ENCODE measurements at regions not wholly inside any gene's neighbourhood (a gene's known extent, or its start where the extent isn't known, plus 50 kb on each side); places are given as distances from the start of the nearest gene placed in this dataset.
"Not testable (repeated sequence)": the region's sequence is repeated elsewhere in the genome, so short reads cannot be mapped to it uniquely, and the experiment has no call there.

DNA sequence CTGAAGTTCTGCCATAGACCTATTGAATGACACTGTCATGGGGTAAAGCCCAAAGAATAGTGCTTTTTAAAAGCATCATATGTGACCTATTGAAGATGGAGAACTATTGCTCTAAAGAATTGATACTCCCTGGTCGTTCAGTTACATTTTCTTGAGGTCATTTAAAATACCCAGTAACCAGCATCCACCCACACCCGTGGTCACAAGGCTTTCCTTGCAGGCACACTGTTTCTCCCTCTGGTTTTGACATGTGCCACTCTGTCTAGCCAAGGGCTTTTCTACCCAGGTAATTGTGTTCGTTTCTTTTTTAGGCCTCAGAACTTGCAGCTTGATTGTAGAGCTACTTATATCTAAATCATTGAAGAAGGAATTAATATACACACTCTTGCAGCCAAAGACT is 68.3 kb upstream of the LYZL2 start:
- Histone ChIP-seq H3K9me3 (no peaks in the 10 kb centered on the region), H3K36me3 (no peaks in the 10 kb centered on the region), H3K27me3 (no peaks in the 10 kb centered on the region), H3K4me3 (no peak overlapping the region), H3K4me1 (no peaks in the 10 kb centered on the region), H3K27ac (no peak overlapping the region)
- intact Hi-C loops (cut with DNase I; ENCODE audit: low total_unique reads), result no loop called here
- no peak for DNase-seq
- TF ChIP-seq, protein P1, sequence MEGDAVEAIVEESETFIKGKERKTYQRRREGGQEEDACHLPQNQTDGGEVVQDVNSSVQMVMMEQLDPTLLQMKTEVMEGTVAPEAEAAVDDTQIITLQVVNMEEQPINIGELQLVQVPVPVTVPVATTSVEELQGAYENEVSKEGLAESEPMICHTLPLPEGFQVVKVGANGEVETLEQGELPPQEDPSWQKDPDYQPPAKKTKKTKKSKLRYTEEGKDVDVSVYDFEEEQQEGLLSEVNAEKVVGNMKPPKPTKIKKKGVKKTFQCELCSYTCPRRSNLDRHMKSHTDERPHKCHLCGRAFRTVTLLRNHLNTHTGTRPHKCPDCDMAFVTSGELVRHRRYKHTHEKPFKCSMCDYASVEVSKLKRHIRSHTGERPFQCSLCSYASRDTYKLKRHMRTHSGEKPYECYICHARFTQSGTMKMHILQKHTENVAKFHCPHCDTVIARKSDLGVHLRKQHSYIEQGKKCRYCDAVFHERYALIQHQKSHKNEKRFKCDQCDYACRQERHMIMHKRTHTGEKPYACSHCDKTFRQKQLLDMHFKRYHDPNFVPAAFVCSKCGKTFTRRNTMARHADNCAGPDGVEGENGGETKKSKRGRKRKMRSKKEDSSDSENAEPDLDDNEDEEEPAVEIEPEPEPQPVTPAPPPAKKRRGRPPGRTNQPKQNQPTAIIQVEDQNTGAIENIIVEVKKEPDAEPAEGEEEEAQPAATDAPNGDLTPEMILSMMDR (IDR thresholded peaks at IDR 0.05), result no peak
- no peak for TF ChIP-seq POLR2A (IDR thresholded peaks at IDR 0.05)

DNA sequence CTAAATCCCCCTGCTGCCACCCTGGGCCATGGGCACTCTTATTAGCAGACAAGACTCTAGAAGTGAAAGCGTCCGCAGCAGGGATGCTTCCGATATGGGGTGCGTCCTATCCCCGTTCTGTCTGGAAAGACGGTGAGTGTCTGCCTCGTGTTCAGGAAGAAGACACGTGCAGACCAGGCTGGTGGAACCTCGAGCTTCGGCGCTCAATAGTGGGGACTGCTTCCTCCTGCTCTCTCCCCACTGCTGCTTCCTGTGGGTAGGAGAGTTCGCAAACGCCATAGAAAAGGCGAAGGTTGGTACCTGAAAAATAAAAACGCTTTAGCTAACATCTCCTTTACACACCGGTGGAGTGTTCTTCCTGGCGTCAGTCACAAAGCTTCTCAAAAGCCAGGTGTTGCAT is 67.7 kb upstream of the LYZL2 start:
- DNase-seq; intact Hi-C loops (cut with DNase I; ENCODE audit: low total_unique reads); H3K9me3 ChIP-seq; H3K27ac ChIP-seq; H3K27me3 ChIP-seq; H3K36me3 ChIP-seq; H3K4me1 ChIP-seq; H3K4me3 ChIP-seq: not testable (repeated sequence)

DNA sequence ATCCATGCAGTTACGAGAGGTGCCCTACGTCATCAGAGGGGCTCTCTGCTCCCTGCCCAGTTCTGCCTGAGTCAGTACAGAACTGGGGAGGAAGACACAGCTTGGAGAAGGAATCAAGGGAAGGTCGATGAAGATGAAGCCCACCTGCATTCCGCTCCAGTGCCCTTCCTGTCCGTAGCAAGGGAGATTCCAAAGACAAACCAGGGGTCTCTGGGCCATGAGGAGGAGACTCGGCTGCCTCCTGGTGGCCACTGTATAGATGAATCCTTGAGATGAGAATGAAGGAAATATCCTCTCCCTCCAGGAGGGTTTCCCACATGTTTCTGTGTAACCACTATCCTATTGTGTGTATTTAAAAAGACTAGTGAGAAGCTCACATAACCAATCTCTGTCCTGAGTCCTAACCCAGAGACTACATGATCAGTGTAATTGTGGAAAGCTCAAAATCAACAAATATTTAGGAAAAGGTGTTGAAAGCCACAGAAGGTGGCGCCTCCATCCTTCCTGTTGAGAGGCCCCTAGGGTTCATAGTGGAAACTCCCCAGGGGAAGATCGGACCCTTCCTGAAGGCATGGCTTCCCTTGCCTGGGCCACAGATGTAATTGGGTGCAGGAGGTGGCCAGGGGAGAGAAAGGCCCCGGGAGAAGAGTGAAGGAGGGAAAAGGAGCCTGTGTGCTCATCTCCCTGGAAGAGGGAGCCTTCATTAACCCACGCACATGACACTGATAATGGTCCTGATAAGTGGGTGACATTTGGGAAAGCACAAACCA is 67.0 kb upstream of the LYZL2 start:
- H3K27ac ChIP-seq; H3K9me3 ChIP-seq; H3K27me3 ChIP-seq; DNase-seq; H3K4me3 ChIP-seq; H3K36me3 ChIP-seq; H3K4me1 ChIP-seq; intact Hi-C loops (cut with DNase I; ENCODE audit: low total_unique reads): not testable (repeated sequence)

DNA sequence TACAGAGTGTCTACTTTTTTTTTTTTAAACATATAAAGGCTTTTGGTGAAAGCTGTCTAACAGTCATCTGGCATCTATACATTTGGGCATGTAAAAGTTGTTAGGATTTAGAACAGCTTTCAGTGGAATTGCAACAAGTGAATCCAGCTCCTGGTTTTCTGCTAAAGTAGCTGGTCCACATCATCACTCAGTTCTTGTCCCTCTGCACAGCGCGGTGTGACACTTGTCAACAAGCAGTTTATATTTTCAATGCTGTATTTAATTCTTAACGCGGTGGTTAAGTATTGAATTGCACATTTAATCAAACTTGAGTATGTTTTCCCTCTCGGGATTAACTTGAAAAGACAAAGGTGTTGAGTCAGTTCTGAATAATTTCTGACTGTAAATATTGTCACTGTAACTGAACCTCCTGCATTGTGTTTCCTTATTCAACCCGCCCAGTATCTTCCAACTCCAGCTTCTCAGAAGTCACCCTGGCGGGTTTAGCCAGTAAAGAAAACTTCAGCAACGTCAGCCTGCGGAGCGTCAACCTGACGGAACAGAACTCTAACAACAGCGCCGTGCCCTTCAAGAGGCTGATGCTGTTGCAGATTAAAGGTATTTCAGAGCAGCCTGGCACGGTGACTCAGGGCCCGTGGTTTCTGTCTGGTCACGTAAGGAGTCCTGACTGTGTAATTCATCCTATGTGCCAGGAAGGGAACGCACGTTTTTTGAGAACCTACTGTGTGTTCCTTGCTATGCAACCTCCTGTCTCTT is 66.1 kb upstream of the LYZL2 start:
- H3K9me3 ChIP-seq; H3K27ac ChIP-seq; intact Hi-C loops (cut with DNase I; ENCODE audit: low total_unique reads): not testable (repeated sequence)

DNA sequence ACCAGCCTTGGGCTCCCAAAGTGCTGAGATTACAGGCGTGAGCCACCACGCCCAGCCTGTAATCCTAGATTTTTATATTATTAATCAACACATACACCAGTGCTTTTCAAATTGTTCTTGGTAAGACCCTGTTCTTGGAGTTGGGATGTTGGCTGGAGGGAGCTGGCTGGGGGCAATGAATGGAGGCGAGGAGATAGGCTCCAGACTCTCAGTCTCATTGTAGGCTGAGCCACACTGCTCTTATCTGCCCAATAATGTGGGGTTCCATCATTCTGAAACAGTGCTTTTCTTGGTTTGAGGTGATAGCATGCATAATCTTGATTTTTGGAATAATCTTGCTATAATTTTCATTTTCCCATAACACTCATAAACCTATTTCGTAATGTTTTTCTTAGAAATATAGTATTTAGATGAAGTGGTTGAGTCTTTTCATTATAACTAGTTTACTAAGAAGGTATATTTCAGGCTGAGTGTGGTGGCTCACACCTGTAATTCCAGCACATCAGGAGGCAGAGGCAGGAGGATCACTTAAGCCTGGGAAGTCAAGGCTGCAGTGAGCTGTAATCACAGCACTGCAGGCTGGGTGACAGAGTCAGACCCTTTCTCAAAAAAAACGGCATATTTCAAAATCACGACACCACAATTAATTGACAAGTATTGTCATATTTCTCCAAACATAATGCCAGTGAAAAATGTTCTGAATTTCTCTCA is 65.1 kb upstream of the LYZL2 start:
- Histone ChIP-seq H3K36me3 (no peaks in the 10 kb centered on the region), H3K27me3 (no peaks in the 10 kb centered on the region), H3K27ac (no peak overlapping the region), H3K4me3 (no peak overlapping the region), H3K4me1 (no peaks in the 10 kb centered on the region), H3K9me3 (no peaks in the 10 kb centered on the region)
- intact Hi-C loops (cut with DNase I; ENCODE audit: low total_unique reads), result no loop called here
- DNase-seq, result no peak
- TF ChIP-seq, protein P1 (IDR thresholded peaks at IDR 0.05), result no peak
- no peak for TF ChIP-seq POLR2A (IDR thresholded peaks at IDR 0.05)

More for the DNA sequence above, 66.1 kb upstream of the LYZL2 start:
- not testable (repeated sequence) for H3K4me1 ChIP-seq, DNase-seq, H3K4me3 ChIP-seq, H3K27me3 ChIP-seq, H3K36me3 ChIP-seq

DNA sequence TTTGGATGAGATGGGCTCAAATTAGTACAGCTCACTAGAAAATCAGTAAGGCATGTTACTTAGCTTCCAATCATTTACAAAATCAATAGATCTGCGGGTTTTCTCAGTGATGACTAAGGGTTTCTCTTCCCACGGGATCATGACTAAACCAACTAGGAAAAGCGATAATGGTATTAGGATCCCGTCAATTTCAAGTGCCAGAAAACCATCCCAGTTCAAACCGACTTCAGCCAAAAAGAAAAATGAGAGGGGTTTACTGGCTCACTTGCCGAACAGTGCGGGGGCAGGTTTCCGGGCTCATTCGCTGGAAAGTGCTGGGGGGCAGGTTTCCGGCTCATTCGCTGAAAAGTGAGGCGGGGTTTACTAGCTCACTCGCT is 62.1 kb upstream of the LYZL2 start:
- Histone ChIP-seq H3K4me1 (no peaks in the 10 kb centered on the region), H3K27me3 (no peaks in the 10 kb centered on the region), H3K4me3 (no peak overlapping the region), H3K36me3 (no peaks in the 10 kb centered on the region), H3K27ac (no peak overlapping the region), H3K9me3 (no peaks in the 10 kb centered on the region)
- intact Hi-C loops (cut with DNase I; ENCODE audit: low total_unique reads), result no loop called here
- TF ChIP-seq, protein P1 (IDR thresholded peaks at IDR 0.05), result no peak
- no peak for TF ChIP-seq POLR2A (IDR thresholded peaks at IDR 0.05)
- no peak for DNase-seq

DNA sequence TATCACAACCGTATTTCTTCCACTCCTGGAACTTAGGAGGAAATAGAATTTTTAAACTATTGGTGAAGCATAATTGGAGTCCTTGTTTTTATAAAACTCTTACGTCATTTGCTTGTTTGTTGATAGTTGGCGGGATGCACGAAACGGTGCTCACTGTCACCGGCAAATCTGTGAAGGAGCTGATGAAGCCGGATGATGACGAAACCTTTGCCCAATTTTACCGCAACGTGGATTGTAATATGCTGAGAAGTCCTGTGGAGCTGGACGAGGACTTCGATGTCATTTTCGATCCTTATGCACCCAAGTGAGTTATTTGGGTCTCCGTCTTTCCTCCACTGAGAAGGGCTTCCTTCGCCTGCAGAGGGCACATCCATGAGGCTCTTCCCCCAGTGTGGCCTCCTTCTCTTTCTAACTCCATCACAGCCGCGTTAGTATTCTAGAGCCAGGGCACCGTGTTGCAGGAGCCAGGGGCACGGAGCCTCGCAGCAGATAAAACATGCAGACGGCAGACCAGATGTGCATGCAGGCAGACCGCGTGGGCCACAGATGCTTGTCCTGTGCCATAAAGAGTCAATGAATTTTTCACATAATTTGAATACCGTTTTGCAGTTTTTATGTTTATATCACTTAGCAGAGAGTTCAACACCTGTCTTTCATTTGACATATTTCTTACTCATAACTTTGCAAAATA is 61.5 kb upstream of the LYZL2 start:
- H3K27me3 ChIP-seq; H3K36me3 ChIP-seq; H3K4me1 ChIP-seq; H3K4me3 ChIP-seq; intact Hi-C loops (cut with DNase I; ENCODE audit: low total_unique reads); DNase-seq; H3K9me3 ChIP-seq; H3K27ac ChIP-seq: not testable (repeated sequence)

Measured in uterus (tissue), 3 donors.